ENCODE measurements at regions not wholly inside any gene's neighbourhood (a gene's known extent, or its start where the extent isn't known, plus 50 kb on each side); places are given as distances from the start of the nearest gene placed in this dataset.

GRCh38 chr6:28587746-28588075, 62.0 kb downstream of the GPX5 start:
- peak overlapping the region; percentile 91 for H3K4me3 Mint-ChIP-seq
- no peak for ATAC-seq

More at GRCh38 chr6:28587746-28588075, 62.0 kb downstream of the GPX5 start:
- peak overlapping the region; percentile 95 for H3K27ac Mint-ChIP-seq
- CTCF ChIA-PET = interaction anchor here (3.2 kb wide), 1 partner anchor 56 kb away, joined by 18 read pairs; no protein-coding TSS in a partner anchor
- H3K9me3 Mint-ChIP-seq = no peaks in the 10 kb centered on the region
- no peak for TF ChIP-seq JUN (CRISPR knock-in tag; IDR thresholded peaks at IDR 0.05)
- TF ChIP-seq NR3C1 (CRISPR knock-in tag; conservative IDR thresholded peaks at IDR 0.05; ENCODE audit: low read depth) = no peak
- no peak for TF ChIP-seq MYBL2 (CRISPR knock-in tag; IDR thresholded peaks at IDR 0.05)
- TF ChIP-seq AR (CRISPR knock-in tag; IDR thresholded peaks at IDR 0.05) = no peak
- no peak for TF ChIP-seq FOXK1 (CRISPR knock-in tag; IDR thresholded peaks at IDR 0.05)
- TF ChIP-seq ATF6 (CRISPR knock-in tag; IDR thresholded peaks at IDR 0.05) = no peak
- TF ChIP-seq CDX4 (CRISPR knock-in tag; IDR thresholded peaks at IDR 0.05; ENCODE audit: borderline replicate concordance) = no peak
- TF ChIP-seq ZSCAN18 (CRISPR knock-in tag; IDR thresholded peaks at IDR 0.05) = no peak
- no peak for TF ChIP-seq NR2C2 (CRISPR knock-in tag; IDR thresholded peaks at IDR 0.05)
- no peak for TF ChIP-seq ATF3 (CRISPR knock-in tag; conservative IDR thresholded peaks at IDR 0.05)
- TF ChIP-seq ZNF416 (CRISPR knock-in tag; IDR thresholded peaks at IDR 0.05) = no peak
- no peak for TF ChIP-seq ZNF219 (CRISPR knock-in tag; IDR thresholded peaks at IDR 0.05; ENCODE audit: borderline replicate concordance)
- no peak for TF ChIP-seq ZNF281 (CRISPR knock-in tag; IDR thresholded peaks at IDR 0.05)
- TF ChIP-seq OVOL2 (CRISPR knock-in tag; IDR thresholded peaks at IDR 0.05; ENCODE audit: borderline replicate concordance) = no peak
- TF ChIP-seq ZNF121 (CRISPR knock-in tag; IDR thresholded peaks at IDR 0.05) = no peak
- no peak for TF ChIP-seq CREM (CRISPR knock-in tag; IDR thresholded peaks at IDR 0.05)
- TF ChIP-seq TEAD4 (CRISPR knock-in tag; IDR thresholded peaks at IDR 0.05) = no peak
- no peak for TF ChIP-seq ZNF671 (CRISPR knock-in tag; IDR thresholded peaks at IDR 0.05)
- no peak for TF ChIP-seq ZNF396 (CRISPR knock-in tag; IDR thresholded peaks at IDR 0.05; ENCODE audit: borderline replicate concordance)
- no peak for TF ChIP-seq ZNF425 (CRISPR knock-in tag; conservative IDR thresholded peaks at IDR 0.05)
- DNase-seq (ENCODE audit: low spot score) = no peak
- POLR2A ChIA-PET = no interaction called here
- H3K27me3 Mint-ChIP-seq (ENCODE audit: low read depth) = peaks cover 25% of the 10 kb centered on the region
- H3K36me3 Mint-ChIP-seq = no peaks in the 10 kb centered on the region
- H3K4me1 Mint-ChIP-seq = peaks cover 41% of the 10 kb centered on the region

Data from WTC11 (cell line).